Activated CD4-positive, alpha-beta T cell treated with anti-CD3 and anti-CD28 coated beads, Interleukin-2, amount 10 ng/mL, durations not matched to agents 7 days and 5 days (primary cell): ENCODE measurements at regions not wholly inside any gene's neighbourhood (a gene's known extent, or its start where the extent isn't known, plus 50 kb on each side); places are given as distances from the start of the nearest gene placed in this dataset.

Source experiments
- CTCF ChIA-PET: fragments of 350-600 bp; sonication (Branson Sonifier 250); formaldehyde crosslinking; loops from one replicate; lab custom pipeline; 2021; ENCODE audit warnings: antibody characterized with exemption; lab: Charles Lee
- POLR2A ChIA-PET: fragments of 350-600 bp; sonication (Branson Sonifier 250); formaldehyde crosslinking; loops from one replicate; lab custom pipeline; 2021; ENCODE audit warnings: antibody characterized with exemption; lab: Charles Lee
- DNase-seq: peaks from one replicate; pipeline ENCODE4 v3.0.0-alpha.2; 2020
- H3K27ac Mint-ChIP-seq: one replicate; pipeline ENCODE4 v1.8.0; 2021; ENCODE audit warnings: mild to moderate bottlenecking, moderate library complexity, mixed read lengths
- H3K27me3 Mint-ChIP-seq: one replicate; pipeline ENCODE4 v1.8.0; 2021; ENCODE audit warnings: mixed read lengths
- H3K36me3 Mint-ChIP-seq: one replicate; pipeline ENCODE4 v1.8.0; 2021; ENCODE audit warnings: low read depth, mixed read lengths
- H3K4me1 Mint-ChIP-seq: one replicate; pipeline ENCODE4 v1.8.0; 2021; ENCODE audit warnings: mixed read lengths
- H3K4me3 Mint-ChIP-seq: one replicate; pipeline ENCODE4 v1.8.0; 2021; ENCODE audit warnings: mild to moderate bottlenecking, moderate library complexity, mixed read lengths
- H3K9me3 Mint-ChIP-seq: one replicate; pipeline ENCODE4 v1.8.0; 2021; ENCODE audit warnings: mixed read lengths

DNA sequence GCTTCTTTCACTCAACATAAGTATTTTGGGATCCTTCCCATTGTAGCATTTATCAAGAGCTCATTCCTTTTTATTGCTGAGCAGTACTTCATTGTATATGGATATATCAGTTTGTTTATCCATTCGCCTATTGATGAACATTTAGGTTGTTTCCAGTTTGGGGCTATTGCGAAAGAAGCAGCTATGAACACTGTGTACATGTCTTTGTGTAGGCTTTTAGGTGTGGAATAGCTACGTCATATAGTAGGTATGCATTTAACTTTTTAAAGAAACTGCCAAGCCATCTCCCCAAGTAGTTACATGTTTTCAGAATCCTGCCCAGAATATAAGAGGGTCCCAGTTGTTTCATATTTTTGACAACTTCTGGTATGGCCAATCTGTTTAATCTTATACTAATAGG is 468.1 kb downstream of the IPMK start:
- Mint-ChIP-seq H3K27ac (no peak overlapping the region), H3K4me3 (no peak overlapping the region), H3K27me3 (no peaks in the 10 kb centered on the region), H3K9me3 (no peaks in the 10 kb centered on the region), H3K36me3 (no peaks in the 10 kb centered on the region), H3K4me1 (no peaks in the 10 kb centered on the region)
- ChIA-PET POLR2A (no interaction called here), CTCF (no interaction called here)
- no peak for DNase-seq

DNA sequence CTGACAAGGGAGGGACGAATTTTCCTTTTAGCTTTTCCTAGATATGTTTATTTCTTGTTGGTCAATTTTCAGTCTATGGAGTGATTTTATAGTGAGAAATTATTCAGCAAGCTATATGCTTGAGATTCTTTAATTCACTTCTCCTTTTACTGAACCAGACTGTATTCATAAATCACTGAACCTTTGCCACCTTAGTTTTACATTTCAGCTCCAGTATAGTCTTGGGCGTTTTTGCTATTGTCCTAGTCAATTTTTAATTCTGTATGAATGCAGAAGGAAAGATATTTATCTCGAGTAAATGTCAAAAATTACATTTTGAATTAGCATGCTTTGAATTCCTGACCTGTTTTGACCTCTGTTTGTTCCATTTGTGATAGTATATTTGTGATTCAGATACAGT is 468.9 kb downstream of the IPMK start:
- Mint-ChIP-seq H3K4me1 (no peaks in the 10 kb centered on the region), H3K4me3 (no peak overlapping the region), H3K36me3 (no peaks in the 10 kb centered on the region), H3K9me3 (no peaks in the 10 kb centered on the region), H3K27me3 (no peaks in the 10 kb centered on the region), H3K27ac (no peak overlapping the region)
- ChIA-PET CTCF (no interaction called here), POLR2A (no interaction called here)
- no peak for DNase-seq

DNA sequence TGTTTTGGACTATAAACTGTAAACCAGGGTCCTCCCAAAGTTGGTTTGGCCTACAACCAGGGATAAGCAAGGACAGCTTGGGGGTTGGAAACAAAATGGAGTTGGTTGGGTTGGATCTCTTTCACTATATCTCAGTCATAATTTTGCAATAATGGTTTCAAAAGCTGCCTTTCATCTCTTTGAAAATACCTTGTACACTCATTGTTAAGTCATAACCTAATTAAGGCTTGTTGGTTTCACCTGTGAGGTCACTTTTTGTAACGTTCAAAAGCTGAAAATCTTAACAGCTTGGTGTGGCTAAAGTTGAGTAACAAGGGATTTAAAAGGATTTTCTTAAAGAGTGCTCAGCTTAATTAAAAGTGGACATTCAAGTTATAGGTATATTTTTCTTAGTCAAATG is 476.1 kb downstream of the IPMK start:
- no peaks in the 10 kb centered on the region for H3K4me1 Mint-ChIP-seq
- no peak overlapping the region for H3K27ac Mint-ChIP-seq
- H3K9me3 Mint-ChIP-seq = peaks cover 4% of the 10 kb centered on the region
- H3K4me3 Mint-ChIP-seq = no peak overlapping the region
- ChIA-PET POLR2A (no interaction called here), CTCF (no interaction called here)
- no peaks in the 10 kb centered on the region for H3K27me3 Mint-ChIP-seq
- no peaks in the 10 kb centered on the region for H3K36me3 Mint-ChIP-seq
- no peak for DNase-seq

DNA sequence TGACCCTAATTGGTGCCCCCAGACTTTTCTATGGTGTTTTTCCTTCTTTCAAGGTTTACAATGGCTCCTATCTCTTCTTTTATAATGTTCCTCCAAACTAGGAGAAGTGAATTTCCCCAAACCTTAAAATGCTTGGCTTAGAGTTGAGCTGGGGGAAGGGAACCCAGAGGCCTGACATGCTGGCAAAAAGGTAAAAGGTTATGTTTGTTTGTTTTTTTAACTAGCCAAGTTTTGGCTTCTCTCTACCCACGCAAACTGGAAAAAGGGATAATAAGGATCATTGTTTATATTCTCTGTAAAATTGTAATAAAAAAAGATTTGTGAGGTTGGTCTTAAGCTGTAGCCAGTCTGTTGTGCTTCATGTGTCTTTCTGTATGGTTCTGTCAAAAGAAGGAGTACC is 477.0 kb downstream of the IPMK start:
- peaks cover 4% of the 10 kb centered on the region for H3K9me3 Mint-ChIP-seq
- DNase-seq = no peak
- no peaks in the 10 kb centered on the region for H3K4me1 Mint-ChIP-seq
- no peak overlapping the region for H3K4me3 Mint-ChIP-seq
- no peaks in the 10 kb centered on the region for H3K27me3 Mint-ChIP-seq
- POLR2A ChIA-PET = no interaction called here
- CTCF ChIA-PET = no interaction called here
- no peaks in the 10 kb centered on the region for H3K36me3 Mint-ChIP-seq
- H3K27ac Mint-ChIP-seq = no peak overlapping the region

DNA sequence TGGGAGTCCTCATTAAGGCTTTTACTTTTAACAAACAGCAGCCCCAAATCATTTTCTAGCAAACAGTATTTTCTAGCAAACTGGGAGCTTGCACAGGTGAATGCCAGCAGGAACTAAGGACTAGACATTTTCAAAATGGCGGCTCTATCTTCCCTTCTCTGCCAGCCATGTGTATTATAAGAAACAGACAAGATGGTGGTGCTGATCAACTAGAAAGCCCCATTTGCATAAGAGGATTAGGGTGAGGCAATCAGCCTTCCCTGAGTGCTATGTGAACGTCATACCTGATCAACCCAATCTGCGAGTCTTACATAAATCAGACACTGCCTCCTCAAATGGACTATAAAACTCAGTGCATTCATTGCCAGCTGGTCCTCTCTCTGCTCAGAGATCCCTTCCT is 479.6 kb downstream of the IPMK start:
- peaks cover 4% of the 10 kb centered on the region for H3K9me3 Mint-ChIP-seq
- H3K27ac Mint-ChIP-seq = no peak overlapping the region
- H3K36me3 Mint-ChIP-seq = no peaks in the 10 kb centered on the region
- H3K27me3 Mint-ChIP-seq = no peaks in the 10 kb centered on the region
- ChIA-PET POLR2A (no interaction called here), CTCF (no interaction called here)
- no peaks in the 10 kb centered on the region for H3K4me1 Mint-ChIP-seq
- no peak overlapping the region for H3K4me3 Mint-ChIP-seq
- no peak for DNase-seq

DNA sequence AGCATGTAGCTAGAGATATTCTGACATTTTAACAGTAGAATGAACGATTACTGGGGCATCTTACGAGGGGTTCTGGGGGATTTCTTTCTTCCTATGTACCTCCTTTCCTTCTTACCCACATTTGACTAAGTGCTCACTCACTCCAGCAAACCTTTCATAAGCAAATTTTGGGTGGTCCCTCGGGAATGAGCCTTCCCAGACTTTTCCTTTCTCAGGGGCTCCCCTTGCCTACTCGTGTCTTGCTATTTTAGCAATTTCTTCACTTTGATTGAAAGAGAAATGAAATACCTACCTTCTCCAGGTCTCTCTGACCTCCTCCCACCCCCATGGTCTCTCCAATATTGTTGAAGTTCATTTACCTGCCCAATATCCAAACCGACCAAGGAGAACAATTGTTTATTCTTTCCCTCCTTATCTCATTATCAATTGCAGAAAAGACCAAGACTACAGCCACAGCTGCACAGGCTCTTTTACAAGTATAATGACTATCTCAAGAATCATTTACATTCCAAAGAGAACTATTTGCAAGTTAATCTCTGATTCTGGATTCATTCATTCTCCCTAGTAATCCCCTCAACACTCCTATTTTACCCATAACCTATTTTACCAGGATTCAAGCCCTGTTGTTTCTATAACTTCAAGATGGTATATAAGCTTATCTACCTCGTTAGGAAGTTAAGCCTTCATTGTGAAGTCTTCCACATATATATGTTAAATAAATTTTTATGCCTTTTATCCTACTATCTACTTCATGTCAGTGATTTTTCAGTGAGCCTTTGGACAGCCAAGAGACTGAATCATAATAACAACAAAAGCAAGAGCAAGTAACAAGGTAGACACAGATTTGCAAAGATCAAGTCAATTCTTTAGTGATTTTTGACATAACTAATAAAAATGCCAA is 480.6 kb downstream of the IPMK start:
- ChIA-PET CTCF (no interaction called here), POLR2A (no interaction called here)
- no peak for DNase-seq
- Mint-ChIP-seq H3K27me3 (no peaks in the 10 kb centered on the region), H3K4me1 (no peaks in the 10 kb centered on the region), H3K9me3 (peaks cover 4% of the 10 kb centered on the region), H3K27ac (no peak overlapping the region), H3K36me3 (no peaks in the 10 kb centered on the region), H3K4me3 (no peak overlapping the region)

DNA sequence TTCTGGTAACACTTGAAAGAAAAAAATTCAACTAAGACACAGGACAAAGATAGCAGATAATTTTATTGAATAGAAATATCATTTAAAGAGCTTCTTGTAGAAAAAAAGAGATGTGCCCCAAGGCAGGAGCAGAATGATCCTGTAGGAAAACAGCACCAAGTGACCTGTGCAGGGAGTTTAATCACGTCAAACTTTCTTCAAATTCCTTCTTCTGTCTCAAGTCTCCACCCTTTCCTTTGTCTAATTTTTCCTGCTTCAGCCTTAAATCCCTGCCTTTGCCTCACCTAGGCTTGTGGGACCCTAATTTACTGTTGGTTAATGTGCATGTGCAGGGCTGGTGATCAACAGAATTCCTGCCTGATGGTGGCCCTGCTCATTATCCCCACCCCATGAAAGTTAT is 481.4 kb downstream of the IPMK start:
- Mint-ChIP-seq H3K4me3 (no peak overlapping the region), H3K27me3 (no peaks in the 10 kb centered on the region), H3K36me3 (no peaks in the 10 kb centered on the region), H3K27ac (no peak overlapping the region), H3K4me1 (no peaks in the 10 kb centered on the region), H3K9me3 (peaks cover 4% of the 10 kb centered on the region)
- DNase-seq = no peak
- ChIA-PET POLR2A (no interaction called here), CTCF (no interaction called here)

DNA sequence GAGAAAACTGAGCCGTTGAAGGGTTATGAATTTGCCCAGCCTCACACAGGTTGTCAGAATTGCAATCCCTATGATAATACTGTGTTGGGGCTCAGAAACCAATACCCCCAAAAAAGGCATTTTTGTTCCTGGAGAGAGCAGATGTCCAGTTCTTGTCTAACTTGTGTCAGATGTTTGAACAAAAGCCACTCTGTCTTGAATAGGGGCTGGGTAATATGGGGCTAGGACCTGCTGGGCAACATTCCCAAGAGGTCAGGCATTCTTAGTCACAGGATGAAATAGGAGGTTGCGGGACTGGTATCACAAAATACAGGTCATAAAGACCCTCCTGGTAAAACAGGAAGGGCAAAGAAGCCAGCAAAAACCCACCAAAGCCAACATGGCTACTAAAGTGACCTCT is 482.1 kb downstream of the IPMK start:
- H3K27me3 Mint-ChIP-seq = no peaks in the 10 kb centered on the region
- H3K36me3 Mint-ChIP-seq = no peaks in the 10 kb centered on the region
- H3K9me3 Mint-ChIP-seq = peaks cover 4% of the 10 kb centered on the region
- ChIA-PET CTCF (no interaction called here), POLR2A (no interaction called here)
- H3K27ac Mint-ChIP-seq = no peak overlapping the region
- H3K4me3 Mint-ChIP-seq = no peak overlapping the region
- no peak for DNase-seq
- no peaks in the 10 kb centered on the region for H3K4me1 Mint-ChIP-seq

DNA sequence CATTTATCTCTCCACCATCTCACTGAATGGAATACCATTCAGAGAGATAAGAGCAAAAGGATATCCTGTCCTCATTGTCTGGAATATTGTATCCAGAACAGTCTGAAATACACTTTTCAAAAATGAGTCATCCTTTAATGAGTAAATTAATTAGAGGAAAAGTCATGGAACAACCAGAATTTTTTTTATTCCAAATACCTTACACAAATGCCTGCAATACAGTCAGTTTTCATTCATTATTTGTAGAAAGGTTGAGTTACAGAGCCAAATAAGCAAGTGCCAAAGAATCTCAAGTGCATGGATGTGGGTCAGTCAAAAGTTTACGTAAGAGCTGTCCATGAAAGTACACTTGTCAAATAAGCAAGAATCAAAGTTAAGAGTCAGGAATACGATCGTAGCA is 482.6 kb downstream of the IPMK start:
- Mint-ChIP-seq H3K4me1 (no peaks in the 10 kb centered on the region), H3K36me3 (no peaks in the 10 kb centered on the region), H3K9me3 (peaks cover 4% of the 10 kb centered on the region), H3K27ac (no peak overlapping the region), H3K4me3 (no peak overlapping the region), H3K27me3 (no peaks in the 10 kb centered on the region)
- CTCF ChIA-PET = no interaction called here
- POLR2A ChIA-PET = no interaction called here
- no peak for DNase-seq

DNA sequence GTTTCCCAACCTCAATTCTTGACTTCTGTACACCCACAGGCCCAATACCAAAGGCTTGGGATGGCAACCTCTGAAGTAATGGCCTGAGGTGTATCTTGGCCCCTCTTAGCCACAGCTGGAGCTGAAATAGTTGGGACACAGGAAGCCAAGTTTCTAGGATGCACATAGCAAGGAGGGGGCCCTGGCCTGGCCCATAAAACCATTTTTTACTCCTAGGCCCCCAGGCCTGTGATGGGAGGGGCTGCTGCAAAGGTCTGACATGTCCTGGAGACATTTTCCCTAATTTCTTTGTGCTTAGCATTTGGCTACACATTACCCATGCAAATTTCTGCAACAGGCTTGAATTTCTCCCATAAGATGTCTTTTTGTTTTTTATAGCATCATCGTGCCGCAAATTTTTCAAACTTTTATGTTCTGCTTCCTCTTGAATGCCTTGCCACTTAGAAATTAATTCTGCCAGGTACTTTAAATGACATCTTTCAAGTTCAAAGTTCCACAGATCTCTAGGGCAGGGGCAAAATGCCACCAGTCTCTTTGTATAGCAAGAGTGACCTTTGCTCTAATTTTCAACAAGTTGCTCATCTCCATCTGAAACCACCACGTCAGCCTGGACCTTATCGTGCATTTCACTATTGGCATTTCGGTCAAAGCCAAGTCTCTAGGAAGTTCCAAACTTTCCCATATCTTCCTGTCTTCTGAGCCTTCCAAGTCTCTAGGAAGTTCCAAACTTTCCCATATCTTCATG is 490.8 kb downstream of the IPMK start:
- Mint-ChIP-seq H3K27ac (no peak overlapping the region), H3K9me3 (peaks cover 7% of the 10 kb centered on the region), H3K27me3 (no peaks in the 10 kb centered on the region), H3K36me3 (no peaks in the 10 kb centered on the region), H3K4me1 (no peaks in the 10 kb centered on the region), H3K4me3 (no peak overlapping the region)
- POLR2A ChIA-PET = no interaction called here
- no peak for DNase-seq
- CTCF ChIA-PET = no interaction called here

DNA sequence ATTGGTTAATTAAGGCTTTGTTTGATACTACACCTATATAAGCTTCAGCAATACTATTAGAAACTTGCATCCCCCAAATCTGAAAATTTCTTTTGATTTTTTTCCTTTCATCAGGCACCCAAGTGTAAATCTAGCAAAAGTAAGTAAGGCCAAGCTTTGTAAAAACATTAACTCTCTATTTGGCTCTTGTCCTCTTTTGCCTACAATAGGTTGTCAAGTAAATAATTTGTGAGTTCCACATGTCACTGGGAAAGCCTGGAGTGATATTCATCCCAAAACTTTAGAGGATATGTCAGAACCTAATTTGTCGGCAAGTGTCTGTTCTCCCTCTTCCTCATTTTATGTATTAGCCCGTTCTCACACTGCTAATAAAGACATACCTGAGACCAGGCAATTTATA is 492.4 kb downstream of the IPMK start:
- ChIA-PET POLR2A (no interaction called here), CTCF (no interaction called here)
- Mint-ChIP-seq H3K4me3 (no peak overlapping the region), H3K27ac (no peak overlapping the region), H3K4me1 (no peaks in the 10 kb centered on the region), H3K27me3 (no peaks in the 10 kb centered on the region), H3K36me3 (no peaks in the 10 kb centered on the region), H3K9me3 (peaks cover 7% of the 10 kb centered on the region)
- DNase-seq = no peak

DNA sequence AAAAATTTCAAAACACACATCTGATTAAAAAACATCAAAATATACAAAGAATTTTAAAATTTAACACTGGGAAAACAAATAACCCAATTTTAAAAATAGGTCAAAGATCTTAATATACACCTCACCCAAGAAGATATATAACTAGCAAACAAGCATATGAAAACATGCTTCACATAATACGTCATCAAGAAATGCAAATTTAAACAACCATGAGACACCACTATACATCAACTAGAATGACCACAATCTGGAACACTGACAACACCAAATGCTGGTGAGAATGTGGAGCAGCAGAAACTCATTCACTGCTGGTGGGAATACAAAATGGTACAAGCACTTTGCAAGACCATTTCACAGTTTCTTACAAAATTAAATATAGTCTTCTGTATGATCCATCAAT is 498.4 kb downstream of the IPMK start:
- no peaks in the 10 kb centered on the region for H3K9me3 Mint-ChIP-seq
- no peak for DNase-seq
- POLR2A ChIA-PET = no interaction called here
- H3K27me3 Mint-ChIP-seq = no peaks in the 10 kb centered on the region
- H3K27ac Mint-ChIP-seq = no peak overlapping the region
- no peaks in the 10 kb centered on the region for H3K36me3 Mint-ChIP-seq
- no peak overlapping the region for H3K4me3 Mint-ChIP-seq
- no peaks in the 10 kb centered on the region for H3K4me1 Mint-ChIP-seq
- CTCF ChIA-PET = no interaction called here

DNA sequence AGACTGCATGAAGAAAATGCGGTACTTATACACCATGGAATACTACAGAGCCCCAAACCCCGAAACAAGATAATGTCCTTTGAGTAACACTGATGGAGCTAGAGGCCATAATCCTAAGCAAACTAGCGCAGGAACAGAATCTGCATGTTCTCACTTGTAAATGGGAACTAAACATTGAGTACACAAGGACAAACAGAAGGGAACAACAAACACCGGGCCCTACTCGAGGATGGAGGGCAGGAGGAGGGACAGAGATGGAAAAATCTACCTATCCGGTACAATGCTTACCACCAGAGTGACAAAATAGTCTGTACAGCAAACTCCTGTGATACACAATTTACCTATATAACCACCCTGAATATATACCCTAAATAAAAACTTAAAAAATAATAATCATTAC is 507.9 kb downstream of the IPMK start:
- POLR2A ChIA-PET = no interaction called here
- no peaks in the 10 kb centered on the region for H3K9me3 Mint-ChIP-seq
- H3K4me1 Mint-ChIP-seq = no peaks in the 10 kb centered on the region
- no peaks in the 10 kb centered on the region for H3K36me3 Mint-ChIP-seq
- H3K4me3 Mint-ChIP-seq = no peak overlapping the region
- no peaks in the 10 kb centered on the region for H3K27me3 Mint-ChIP-seq
- CTCF ChIA-PET = no interaction called here
- no peak for DNase-seq
- H3K27ac Mint-ChIP-seq = no peak overlapping the region
